ENCODE measurements at regions not wholly inside any gene's neighbourhood (a gene's known extent, or its start where the extent isn't known, plus 50 kb on each side); places are given as distances from the start of the nearest gene placed in this dataset.

GRCh38 chr3:30199096-30199759 lies 407.2 kb upstream of the TGFBR2 start:
- TF ChIP-seq EP300 (IDR thresholded peaks at IDR 0.05): no peak
- TF ChIP-seq CTCF (IDR thresholded peaks at IDR 0.05): peak; percentile 59 to 79 (median 65)
- no peak for TF ChIP-seq POLR2A (IDR thresholded peaks at IDR 0.05)
